Endothelial cell (in vitro differentiated cells): ENCODE measurements at regions not wholly inside any gene's neighbourhood (a gene's known extent, or its start where the extent isn't known, plus 50 kb on each side); places are given as distances from the start of the nearest gene placed in this dataset.

ENCODE experiments used
- DNase-seq: peaks from one replicate; pipeline ENCODE4 v3.0.0; 2021; ENCODE audit warnings: low spot score
- H3K27ac Mint-ChIP-seq: one replicate; pipeline ENCODE4 v1.8.0; 2021; ENCODE audit warnings: mixed read lengths, inconsistent platforms; ENCODE audit not compliant: unreplicated experiment
- H3K27me3 Mint-ChIP-seq: one replicate; pipeline ENCODE4 v1.8.0; 2021; ENCODE audit warnings: mild to moderate bottlenecking, moderate library complexity, mixed read lengths, inconsistent platforms; ENCODE audit not compliant: unreplicated experiment
- H3K36me3 Mint-ChIP-seq: one replicate; pipeline ENCODE4 v1.8.0; 2021; ENCODE audit warnings: mild to moderate bottlenecking, low read depth, mixed read lengths, inconsistent platforms; ENCODE audit not compliant: unreplicated experiment
- H3K4me1 Mint-ChIP-seq: one replicate; pipeline ENCODE4 v1.8.0; 2021; ENCODE audit warnings: mild to moderate bottlenecking, mixed read lengths, inconsistent platforms; ENCODE audit not compliant: unreplicated experiment
- H3K4me3 Mint-ChIP-seq: one replicate; pipeline ENCODE4 v1.8.0; 2021; ENCODE audit warnings: mild to moderate bottlenecking, mixed read lengths, inconsistent platforms; ENCODE audit not compliant: unreplicated experiment
- H3K9me3 Mint-ChIP-seq: one replicate; pipeline ENCODE4 v1.8.0; 2021; ENCODE audit warnings: mixed read lengths, inconsistent platforms; ENCODE audit not compliant: unreplicated experiment
- CTCF ChIP-seq: fragments of 200-600 bp; sonication (generic); IDR thresholded peaks from one replicate; pipeline ENCODE4 v1.5.0; 2021; ENCODE audit warnings: antibody characterized with exemption; ENCODE audit not compliant: unreplicated experiment

GRCh38 chr7:113550966-113551365 lies 367.8 kb downstream of the PPP1R3A start:
- Mint-ChIP-seq H3K27ac (no peak overlapping the region), H3K4me3 (no peak overlapping the region), H3K27me3 (no peaks in the 10 kb centered on the region), H3K4me1 (no peaks in the 10 kb centered on the region), H3K9me3 (no peaks in the 10 kb centered on the region), H3K36me3 (no peaks in the 10 kb centered on the region)
- DNase-seq: no peak
- TF ChIP-seq CTCF: no peak

GRCh38 chr7:113548561-113548960 lies 370.2 kb downstream of the PPP1R3A start:
- no peaks in the 10 kb centered on the region for H3K36me3 Mint-ChIP-seq
- no peaks in the 10 kb centered on the region for H3K27me3 Mint-ChIP-seq
- TF ChIP-seq CTCF: no peak
- H3K4me1 Mint-ChIP-seq: no peaks in the 10 kb centered on the region
- no peaks in the 10 kb centered on the region for H3K9me3 Mint-ChIP-seq
- no peak overlapping the region for H3K27ac Mint-ChIP-seq
- no peak overlapping the region for H3K4me3 Mint-ChIP-seq
- no peak for DNase-seq

GRCh38 chr7:113548137-113548536 lies 370.7 kb downstream of the PPP1R3A start:
- H3K9me3 Mint-ChIP-seq: no peaks in the 10 kb centered on the region
- no peaks in the 10 kb centered on the region for H3K36me3 Mint-ChIP-seq

GRCh38 chr7:113521468-113521867 lies 397.3 kb downstream of the PPP1R3A start:
- no peaks in the 10 kb centered on the region for H3K36me3 Mint-ChIP-seq
- no peaks in the 10 kb centered on the region for H3K4me1 Mint-ChIP-seq
- H3K9me3 Mint-ChIP-seq: no peaks in the 10 kb centered on the region
- DNase-seq: no peak
- H3K4me3 Mint-ChIP-seq: no peak overlapping the region
- TF ChIP-seq CTCF: no peak
- no peak overlapping the region for H3K27ac Mint-ChIP-seq
- no peaks in the 10 kb centered on the region for H3K27me3 Mint-ChIP-seq

More at GRCh38 chr7:113548137-113548536, 370.7 kb downstream of the PPP1R3A start:
- H3K27ac Mint-ChIP-seq: no peak overlapping the region
- H3K4me1 Mint-ChIP-seq: no peaks in the 10 kb centered on the region
- no peak for TF ChIP-seq CTCF
- no peak for DNase-seq
- H3K27me3 Mint-ChIP-seq: no peaks in the 10 kb centered on the region
- H3K4me3 Mint-ChIP-seq: no peak overlapping the region

GRCh38 chr7:113519472-113519871 lies 399.3 kb downstream of the PPP1R3A start:
- TF ChIP-seq CTCF: no peak
- no peak for DNase-seq
- no peaks in the 10 kb centered on the region for H3K4me1 Mint-ChIP-seq
- no peaks in the 10 kb centered on the region for H3K9me3 Mint-ChIP-seq
- H3K27ac Mint-ChIP-seq: no peak overlapping the region
- H3K27me3 Mint-ChIP-seq: no peaks in the 10 kb centered on the region
- no peak overlapping the region for H3K4me3 Mint-ChIP-seq
- no peaks in the 10 kb centered on the region for H3K36me3 Mint-ChIP-seq
